Stromal cell of bone marrow (primary cell): ENCODE measurements at regions not wholly inside any gene's neighbourhood (a gene's known extent, or its start where the extent isn't known, plus 50 kb on each side); places are given as distances from the start of the nearest gene placed in this dataset.

Experiments
- DNase-seq: peaks from one replicate; pipeline ENCODE4 v3.0.0-alpha.2; 2012; ENCODE audit warnings: low read depth

- DNase-seq, result no peak
These were observed 247.0 kb upstream of the IRX4 start for GRCh38 chr5:2129568-2130272.

GRCh38 chr5:2128686-2129355, 246.1 kb upstream of the IRX4 start:
- no peak for DNase-seq

- no peak for DNase-seq
These were observed 243.8 kb upstream of the IRX4 start for GRCh38 chr5:2126512-2126911.

GRCh38 chr5:2125901-2126265, 243.2 kb upstream of the IRX4 start:
- no peak for DNase-seq

- no peak for DNase-seq
These were observed 242.6 kb upstream of the IRX4 start for GRCh38 chr5:2125171-2125900.

- DNase-seq, result no peak
These were observed 241.9 kb upstream of the IRX4 start for GRCh38 chr5:2124434-2125170.

- DNase-seq, result no peak
These were observed 241.1 kb upstream of the IRX4 start for GRCh38 chr5:2123874-2124273.

GRCh38 chr5:2120361-2120760, 237.6 kb upstream of the IRX4 start:
- DNase-seq, result no peak

- DNase-seq, result no peak
These were observed 236.8 kb upstream of the IRX4 start for GRCh38 chr5:2119573-2119972.

GRCh38 chr5:2113348-2114131, 230.8 kb upstream of the IRX4 start:
- DNase-seq, result no peak

- DNase-seq, result no peak
These were observed 229.7 kb upstream of the IRX4 start for GRCh38 chr5:2112173-2113025.

- no peak for DNase-seq
These were observed 228.9 kb upstream of the IRX4 start for GRCh38 chr5:2111569-2112105.

- no peak for DNase-seq
These were observed 228.3 kb upstream of the IRX4 start for GRCh38 chr5:2110934-2111462.

- no peak for DNase-seq
These were observed 227.6 kb upstream of the IRX4 start for GRCh38 chr5:2110137-2110933.

- DNase-seq, result no peak
These were observed 226.8 kb upstream of the IRX4 start for GRCh38 chr5:2109566-2109965.

- no peak for DNase-seq
These were observed 224.0 kb upstream of the IRX4 start for GRCh38 chr5:2106721-2107120.

- DNase-seq, result no peak
These were observed 222.4 kb upstream of the IRX4 start for GRCh38 chr5:2105141-2105540.

GRCh38 chr5:2103940-2104339, 221.2 kb upstream of the IRX4 start:
- no peak for DNase-seq
